HepG2 (cell line): ENCODE measurements at regions not wholly inside any gene's neighbourhood (a gene's known extent, or its start where the extent isn't known, plus 50 kb on each side); places are given as distances from the start of the nearest gene placed in this dataset.
A peak's percentile ranks its signal among the peaks of the same experiment; 100 is the strongest.

ENCODE experiments used
- ATAC-seq: fragments of 200-7000 bp; cut with Tn5 transposase; 3 replicates; pipeline ENCODE4 v1.9.1; 2020; ENCODE audit warnings: mild to moderate bottlenecking, moderate library complexity
- BruUV-seq: library from RNA; stranded (reverse); fragments of 400-500 nt; replicated peaks from 2 replicates; lab custom pipeline; 2021; lab: Mats Ljungman, UMichigan
- CTCF ChIA-PET: fragments of 300-600 bp; formaldehyde crosslinking; extraction: SDS; loops from one replicate; lab custom pipeline; 2021; ENCODE audit warnings: low total read pairs, inconsistent platforms, low intra/inter-chr PET ratio; lab: Yijun Ruan, JAX
- POLR2A ChIA-PET: fragments of 350-600 bp; sonication (Branson Sonifier 250); formaldehyde crosslinking; loops from one replicate; lab custom pipeline; 2020; ENCODE audit warnings: antibody characterized with exemption, inconsistent platforms; lab: Yijun Ruan, JAX
- DNase-seq: peaks from one replicate; pipeline ENCODE4 v3.0.0-alpha.2; 2015; ENCODE audit warnings: low spot score
- FAIRE-seq: peaks from 3 replicates; lab custom pipeline; 2011; peaks lifted over from hg19 to GRCh38; lab: Jason Lieb, UNC
- H2AFZ ChIP-seq: one replicate; pipeline ENCODE4 v1.6.1; 2011; ENCODE audit warnings: low read length, inconsistent platforms
- H3K27ac ChIP-seq: fragments of 300-600 bp; 3 replicates; pipeline ENCODE4 v1.8.0; 2011; ENCODE audit warnings: mixed run types, mild to moderate bottlenecking, mixed read lengths, low read length, inconsistent platforms; ENCODE audit not compliant: insufficient read depth; ENCODE audit errors: extremely low read length
- H3K27me3 ChIP-seq, 2 experiments: fragments of 200-600 bp in 1 of 2; 2 replicates in 1 of 2; 3 replicates in 1 of 2; pipeline versions ENCODE4 v1.6.0 to v1.8.0; 2011; ENCODE audit warnings: low read length in 2 of 2, mild to moderate bottlenecking in 2 of 2, moderate library complexity in 2 of 2, inconsistent platforms in 1 of 2; ENCODE audit not compliant: insufficient read depth in 2 of 2, control insufficient read depth in 1 of 2
- H3K36me3 ChIP-seq, 2 experiments: fragments of 200-600 bp in 1 of 2; replicated peaks in 1 of 2; 2 replicates in 1 of 2; 3 replicates in 1 of 2; pipeline versions ENCODE4 v1.5.1 to v1.8.0; 2011; ENCODE audit warnings: low read length in 2 of 2, inconsistent platforms in 1 of 2; ENCODE audit not compliant: insufficient read depth in 2 of 2, control insufficient read depth in 1 of 2
- H3K4me1 ChIP-seq: 2 replicates; pipeline ENCODE4 v1.5.1; 2012; ENCODE audit warnings: low read length, inconsistent platforms; ENCODE audit not compliant: insufficient read depth
- H3K4me2 ChIP-seq: 2 replicates; pipeline ENCODE4 v1.6.0; 2011; ENCODE audit warnings: low read depth, low read length, inconsistent platforms
- H3K4me3 ChIP-seq, 3 experiments: fragments of 200-600 bp in 1 of 3; sonication (generic), shearing (Covaris generic) in 1 of 3; replicated peaks in 1 of 3; 2 replicates each; pipeline ENCODE4 v1.5.1; 2011 to 2016; ENCODE audit warnings: low read length in 3 of 3, inconsistent platforms in 2 of 3, low read depth in 2 of 3, mild to moderate bottlenecking in 2 of 3, control low read depth in 1 of 3, mixed read lengths in 1 of 3; ENCODE audit not compliant: insufficient read depth in 1 of 3
- H3K79me2 ChIP-seq: one replicate; pipeline ENCODE4 v1.6.1; 2011; ENCODE audit warnings: low read length, inconsistent platforms; ENCODE audit not compliant: insufficient read depth
- H3K9ac ChIP-seq: 2 replicates; pipeline ENCODE4 v1.6.0; 2011; ENCODE audit warnings: mild to moderate bottlenecking, low read depth, low read length, inconsistent platforms; ENCODE audit not compliant: insufficient read depth
- H3K9me3 ChIP-seq: 2 replicates; pipeline ENCODE4 v1.5.1; 2012; ENCODE audit warnings: mild to moderate bottlenecking, low read length
- H4K20me1 ChIP-seq: 2 replicates; pipeline ENCODE4 v1.6.0; 2011; ENCODE audit warnings: inconsistent platforms, mild to moderate bottlenecking, low read length, moderate library complexity; ENCODE audit not compliant: insufficient read depth
- CEBPB ChIP-seq: IDR thresholded peaks from 2 replicates; pipeline ENCODE4 v1.6.1; 2011; ENCODE audit warnings: low read depth, low read length, improper control_type of control experiment, borderline replicate concordance
- CEBPG ChIP-seq: IDR thresholded peaks from 2 replicates; pipeline ENCODE4 v1.6.1; 2016
- GFI1 ChIP-seq: sonication (generic); formaldehyde crosslinking; IDR thresholded peaks from 2 replicates; pipeline ENCODE4 v1.5.0; 2020; ENCODE audit warnings: missing genetic modification reagents, mild to moderate bottlenecking, borderline replicate concordance
- HNF4A ChIP-seq: sonication (generic); formaldehyde crosslinking; IDR thresholded peaks from 2 replicates; pipeline ENCODE4 v1.4.0; 2020; ENCODE audit warnings: missing genetic modification reagents
- KDM2A ChIP-seq: sonication (generic); formaldehyde crosslinking; IDR thresholded peaks from 2 replicates; pipeline ENCODE4 v1.4.0; 2020; ENCODE audit warnings: low read depth, missing genetic modification reagents, borderline replicate concordance
- NR2F1 ChIP-seq, 2 experiments: fragments of 450-650 bp in 1 of 2; formaldehyde crosslinking in 1 of 2; IDR thresholded peaks; 2 replicates each; pipeline versions ENCODE4 v1.5.0 to v1.6.1; 2016 to 2020; ENCODE audit warnings: mild to moderate bottlenecking in 1 of 2, missing compliant biosample characterization in 1 of 2, missing genetic modification reagents in 1 of 2, moderate library complexity in 1 of 2
- RARA ChIP-seq: IDR thresholded peaks from 2 replicates; pipeline ENCODE4 v1.6.1; 2016; ENCODE audit warnings: missing genetic modification reagents, missing compliant biosample characterization
- ZNF34 ChIP-seq: sonication (generic); formaldehyde crosslinking; IDR thresholded peaks from 2 replicates; pipeline ENCODE4 v1.4.0; 2020; ENCODE audit warnings: mild to moderate bottlenecking, missing genetic modification reagents, borderline replicate concordance
- ZNF614 ChIP-seq: IDR thresholded peaks from 2 replicates; pipeline ENCODE4 v1.6.1; 2018; ENCODE audit warnings: missing biosample characterization, missing genetic modification reagents, inconsistent platforms, borderline replicate concordance
- ZNF766 ChIP-seq: sonication (generic); formaldehyde crosslinking; IDR thresholded peaks from 2 replicates; pipeline ENCODE4 v1.5.0; 2020; ENCODE audit warnings: missing genetic modification reagents, borderline replicate concordance
- WGBS: methylation state at CpG from one replicate; pipeline ENCODE4 v1.1.6; 2017; ENCODE audit warnings: low lambda C conversion rate; 5-methylcytosine and 5-hydroxymethylcytosine counted together
- in situ Hi-C: cut with HindIII; loops from 2 replicates; pipeline ENCODE4 v1.10.0; 2017; ENCODE audit warnings: low pct_unique_long_range_greater_than_20kb; ENCODE audit not compliant: extremely low pct_ligation_motif_present
- intact Hi-C: fragments of 100-400 bp; cut with micrococcal nuclease; formaldehyde crosslinking; loops from one replicate; pipeline ENCODE4 v1.10.0; 2022; ENCODE audit not compliant: unreplicated experiment
- TF ChIP-seq, protein P1 (sequence below): sonication (generic); formaldehyde crosslinking; IDR thresholded peaks from 2 replicates; pipeline ENCODE4 v1.8.1; 2023; ENCODE audit warnings: mild to moderate bottlenecking, missing genetic modification reagents, borderline replicate concordance
- TF ChIP-seq, protein P2 (sequence below), 2 experiments: fragments of 450-650 bp in 1 of 2; sonication (generic) in 1 of 2; formaldehyde crosslinking; IDR thresholded peaks; 2 replicates each; pipeline versions ENCODE4 v1.5.0 to v1.8.0; 2020 to 2022; ENCODE audit warnings: mild to moderate bottlenecking in 1 of 2, missing genetic modification reagents in 1 of 2

DNA sequence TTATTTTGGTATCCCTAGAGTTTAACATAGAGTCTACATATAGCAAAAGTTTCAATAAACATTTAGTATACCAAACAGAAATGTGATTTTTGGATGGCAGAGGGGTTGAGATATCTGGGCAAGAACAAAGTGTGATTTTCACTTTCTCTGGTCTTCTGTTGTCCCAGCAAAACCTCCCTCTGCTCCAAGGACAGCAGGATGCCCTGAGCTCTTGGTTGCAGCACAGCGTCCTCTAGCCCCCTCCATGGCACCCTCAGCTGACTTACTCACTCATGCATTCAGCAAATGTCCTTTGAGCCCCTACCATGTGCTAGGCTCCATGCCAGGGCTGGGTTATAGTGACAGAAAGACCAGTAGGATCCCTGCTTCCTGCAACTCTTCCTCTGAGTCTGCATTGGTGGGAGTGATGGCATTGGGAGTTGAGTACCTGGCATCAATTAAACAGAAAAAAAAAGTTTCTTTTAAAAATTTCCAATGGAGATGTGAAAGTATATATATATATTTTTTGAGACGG is 104.8 kb upstream of the UBL3 start (continued):
- TF ChIP-seq ZNF34 (CRISPR knock-in tag) = no peak
- TF ChIP-seq RARA (CRISPR knock-in tag) = no peak
- no peak for TF ChIP-seq ZNF766 (CRISPR knock-in tag)
- TF ChIP-seq, protein P1, sequence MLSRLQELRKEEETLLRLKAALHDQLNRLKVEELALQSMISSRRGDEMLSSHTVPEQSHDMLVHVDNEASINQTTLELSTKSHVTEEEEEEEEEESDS (CRISPR knock-in tag) = no peak
- no peak for TF ChIP-seq ZNF614 (CRISPR knock-in tag)

DNA sequence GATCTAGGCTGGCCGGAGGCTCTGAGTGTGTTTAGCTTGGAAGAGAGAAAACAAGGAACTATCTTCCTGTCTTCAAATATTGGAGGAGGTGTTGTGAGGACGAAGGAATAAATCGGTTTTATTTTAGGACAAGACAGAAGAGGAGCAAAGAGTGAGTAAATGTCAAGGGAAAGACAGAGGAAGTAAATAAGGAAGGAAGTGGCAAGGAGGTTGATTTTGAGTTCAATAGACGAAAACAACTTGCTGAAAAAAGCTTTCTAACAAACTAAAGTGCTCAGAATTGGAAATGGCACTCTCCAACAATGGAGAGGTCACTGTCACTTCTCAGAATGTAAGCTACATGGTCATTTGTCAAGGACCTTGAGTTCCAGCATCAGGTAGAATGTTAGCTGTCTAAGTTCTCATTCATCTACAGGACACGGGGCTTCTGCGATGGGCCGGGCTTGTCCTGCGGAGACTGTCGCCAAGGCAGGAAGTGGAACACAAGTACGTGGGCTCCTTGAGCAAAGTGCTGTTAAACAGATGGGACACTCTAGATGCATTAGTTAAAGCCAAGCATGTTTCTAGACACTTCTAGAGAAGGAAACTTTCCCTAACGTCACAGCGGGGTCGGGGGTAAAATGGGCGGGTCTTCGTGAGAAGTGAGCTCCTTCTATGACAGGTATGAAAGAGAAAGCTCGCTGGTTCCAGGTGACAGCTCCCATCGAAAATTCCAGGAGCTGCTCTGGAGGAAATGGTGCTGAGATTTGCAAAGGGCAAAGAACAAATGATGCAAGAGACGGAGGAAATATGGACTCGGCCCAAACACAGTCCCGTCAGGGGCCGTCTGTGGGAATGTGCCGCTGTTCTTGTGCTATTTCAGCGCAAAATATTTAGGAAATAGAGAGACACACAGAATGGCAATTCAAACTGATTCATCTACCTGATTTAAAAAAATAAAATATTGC is 103.9 kb upstream of the UBL3 start:
- peaks cover 0 to 25% of the 10 kb centered on the region in 2 experiments; a peak in 2 of 5 replicates for H3K27me3 ChIP-seq
- CTCF ChIA-PET = no interaction called here
- H3K27ac ChIP-seq = no peak overlapping the region
- no peaks in the 10 kb centered on the region for H3K9me3 ChIP-seq
- H3K79me2 ChIP-seq = no peaks in the 10 kb centered on the region
- H3K9ac ChIP-seq = no peak overlapping the region
- peak overlapping the region; percentile 44; the same call in 1 of the 2 replicates for H3K4me2 ChIP-seq
- DNase-seq (no peak), FAIRE-seq (no peak), ATAC-seq (peak; percentile 46; the same call in 2 of the 3 replicates)
- POLR2A ChIA-PET = no interaction called here
- intact Hi-C loops (no loop called here), in situ Hi-C loops (no loop called here)
- no peaks in the 10 kb centered on the region for H3K36me3 ChIP-seq
- H2AFZ ChIP-seq = no peak overlapping the region
- 26% methylated on average over 23 of the region's 23 CpGs for WGBS
- no peaks in the 10 kb centered on the region for H4K20me1 ChIP-seq
- BruUV-seq = no TSS peak
- TF ChIP-seq CEBPG (CRISPR knock-in tag) (peak; percentile 34; the same call in 1 of the 2 replicates), NR2F1 (CRISPR knock-in tag; IDR thresholded peaks at IDR 0.05) (no peak), GFI1 (CRISPR knock-in tag) (peak; percentile 57; the same call in 1 of the 2 replicates), CEBPB (peak; percentile 43; the same call in 1 of the 2 replicates), HNF4A (CRISPR knock-in tag) (peak; percentile 45; the same call in 1 of the 2 replicates), KDM2A (CRISPR knock-in tag) (no peak)
- TF ChIP-seq, protein P2, sequence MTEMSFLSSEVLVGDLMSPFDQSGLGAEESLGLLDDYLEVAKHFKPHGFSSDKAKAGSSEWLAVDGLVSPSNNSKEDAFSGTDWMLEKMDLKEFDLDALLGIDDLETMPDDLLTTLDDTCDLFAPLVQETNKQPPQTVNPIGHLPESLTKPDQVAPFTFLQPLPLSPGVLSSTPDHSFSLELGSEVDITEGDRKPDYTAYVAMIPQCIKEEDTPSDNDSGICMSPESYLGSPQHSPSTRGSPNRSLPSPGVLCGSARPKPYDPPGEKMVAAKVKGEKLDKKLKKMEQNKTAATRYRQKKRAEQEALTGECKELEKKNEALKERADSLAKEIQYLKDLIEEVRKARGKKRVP (CRISPR knock-in tag; IDR thresholded peaks at IDR 0.05) = peak in 1 of 2 experiments; percentile 64; a peak in 2 of 4 replicates
- H3K4me3 ChIP-seq = peak overlapping the region in 1 of 3 experiments; percentile 26; a peak in 2 of 6 replicates
- peaks cover 11% of the 10 kb centered on the region for H3K4me1 ChIP-seq
